Neural cell (in vitro differentiated cells): ENCODE measurements at regions not wholly inside any gene's neighbourhood (a gene's known extent, or its start where the extent isn't known, plus 50 kb on each side); places are given as distances from the start of the nearest gene placed in this dataset.

Experiments used
- CTCF ChIP-seq: fragments of 450-650 bp; IDR thresholded peaks from 2 replicates; pipeline ENCODE4 v1.5.1; 2014; ENCODE audit warnings: antibody characterized with exemption, mild to moderate bottlenecking, moderate library complexity; ENCODE audit not compliant: poor library complexity, severe bottlenecking
- EP300 ChIP-seq: fragments of 450-650 bp; conservative IDR thresholded peaks from 2 replicates; pipeline ENCODE4 v1.6.1; 2014; ENCODE audit warnings: antibody characterized with exemption, mild to moderate bottlenecking, moderate library complexity; ENCODE audit not compliant: poor library complexity, severe bottlenecking
- EZH2 ChIP-seq: fragments of 200-600, 300-800 bp; shearing (Covaris generic), sonication (generic); IDR thresholded peaks from 2 replicates; pipeline ENCODE4 v1.6.1; 2014; ENCODE audit warnings: antibody characterized with exemption, low read length, borderline replicate concordance, mild to moderate bottlenecking; ENCODE audit not compliant: insufficient read depth, poor library complexity, severe bottlenecking
- REST ChIP-seq: IDR thresholded peaks from 2 replicates; pipeline ENCODE4 v1.6.1; 2012; ENCODE audit warnings: borderline replicate concordance
- TAF1 ChIP-seq: IDR thresholded peaks from 2 replicates; pipeline ENCODE4 v1.6.1; 2012; ENCODE audit warnings: low read depth

DNA sequence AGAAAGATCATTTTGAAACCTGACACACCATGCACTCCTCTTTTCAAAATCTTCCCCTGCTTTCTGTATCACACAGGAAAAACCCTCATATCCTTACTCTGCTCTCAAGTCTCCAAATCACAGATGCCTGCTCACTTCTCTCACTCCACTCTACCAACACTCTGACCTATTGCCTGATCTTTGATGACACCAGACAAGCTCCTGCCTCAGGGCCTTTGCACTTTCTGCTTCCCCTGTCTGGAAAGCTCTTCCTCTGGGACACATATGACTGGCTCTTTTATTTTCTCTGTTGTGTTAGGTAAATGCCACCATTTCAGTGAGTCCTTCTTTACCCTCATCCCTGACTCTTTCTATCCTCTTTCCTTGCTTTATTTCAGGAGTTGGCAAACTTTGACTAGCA lies 1300.7 kb upstream of the ZEB2 start:
- TF ChIP-seq CTCF (no peak), REST (no peak), EP300 (no peak), TAF1 (no peak), EZH2 (no peak)
